Naive thymus-derived CD8-positive, alpha-beta T cell (primary cell): ENCODE measurements at regions not wholly inside any gene's neighbourhood (a gene's known extent, or its start where the extent isn't known, plus 50 kb on each side); places are given as distances from the start of the nearest gene placed in this dataset.

Experiments
- ATAC-seq, 2 donors: fragments of 150-1000 bp; cut with Tn5 transposase in 1 of 2; sonication (Bioruptor Pico), chemical (Tn5 transposase) in 1 of 2; 1 replicate in 1 of 2; 2 replicates in 1 of 2; pipeline ENCODE4 v1.10.0; 2021; ENCODE audit warnings: mild to moderate bottlenecking in 2 of 2, moderate library complexity in 2 of 2
- POLR2A ChIA-PET: fragments of 350-600 bp; sonication (Branson Sonifier 250); formaldehyde crosslinking; loops from one replicate; lab custom pipeline; 2021; ENCODE audit warnings: antibody characterized with exemption; lab: Charles Lee
- DNase-seq, 10 donors: peaks; one replicate each; pipeline versions ENCODE4 v3.0.0 to v3.0.0-alpha.2; 2020 to 2022
- H3K27ac Mint-ChIP-seq, 10 donors: one replicate each; pipeline ENCODE4 v1.8.0; 2020 to 2022; ENCODE audit warnings: mild to moderate bottlenecking in 10 of 10, mixed read lengths in 10 of 10, moderate library complexity in 4 of 10, inconsistent platforms in 1 of 10
- H3K27me3 Mint-ChIP-seq, 5 donors: one replicate each; pipeline ENCODE4 v1.8.0; 2021 to 2022; ENCODE audit warnings: mixed read lengths in 5 of 5
- H3K36me3 Mint-ChIP-seq, 3 donors: one replicate each; pipeline ENCODE4 v1.8.0; 2020 to 2022; ENCODE audit warnings: mixed read lengths in 3 of 3, mild to moderate bottlenecking in 2 of 3, inconsistent platforms in 1 of 3
- H3K4me1 Mint-ChIP-seq, 4 donors: one replicate each; pipeline ENCODE4 v1.8.0; 2021 to 2022; ENCODE audit warnings: mixed read lengths in 4 of 4
- H3K4me3 Mint-ChIP-seq, 10 donors: one replicate each; pipeline ENCODE4 v1.8.0; 2020 to 2022; ENCODE audit warnings: mild to moderate bottlenecking in 10 of 10, mixed read lengths in 10 of 10, moderate library complexity in 6 of 10, inconsistent platforms in 1 of 10
- H3K9me3 Mint-ChIP-seq, 9 donors: one replicate each; pipeline ENCODE4 v1.8.0; 2020 to 2022; ENCODE audit warnings: mixed read lengths in 9 of 9, mild to moderate bottlenecking in 3 of 9, inconsistent platforms in 1 of 9, moderate library complexity in 1 of 9

DNA sequence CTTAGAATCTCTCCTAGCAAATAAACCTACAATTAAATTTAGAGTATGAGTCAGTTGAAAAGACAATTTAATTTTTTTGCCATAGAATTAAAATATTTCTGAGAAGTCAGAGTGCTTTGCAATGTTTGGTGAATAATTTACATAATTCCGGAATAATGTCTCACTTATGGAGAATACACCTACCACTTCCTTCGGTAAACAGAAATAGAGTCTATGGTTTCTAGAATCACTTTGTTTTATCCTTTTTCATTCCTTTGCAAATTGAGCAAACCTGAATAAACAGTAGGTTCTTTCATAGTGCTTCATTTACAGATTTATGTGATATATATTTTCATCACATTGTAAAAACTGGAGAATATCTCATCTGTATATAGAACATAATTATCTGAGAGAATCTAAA lies 211.7 kb downstream of the PMAIP1 start:
- Mint-ChIP-seq H3K27ac (no peak overlapping the region), H3K4me1 (no peaks in the 10 kb centered on the region), H3K27me3 (peaks cover 0 to 4% (median 0%) of the 10 kb centered on the region in 5 donors), H3K36me3 (no peaks in the 10 kb centered on the region), H3K4me3 (no peak overlapping the region), H3K9me3 (peaks cover 0 to 6% (median 0%) of the 10 kb centered on the region in 9 donors)
- POLR2A ChIA-PET = no interaction called here
- no peak for DNase-seq
- no peak for ATAC-seq

DNA sequence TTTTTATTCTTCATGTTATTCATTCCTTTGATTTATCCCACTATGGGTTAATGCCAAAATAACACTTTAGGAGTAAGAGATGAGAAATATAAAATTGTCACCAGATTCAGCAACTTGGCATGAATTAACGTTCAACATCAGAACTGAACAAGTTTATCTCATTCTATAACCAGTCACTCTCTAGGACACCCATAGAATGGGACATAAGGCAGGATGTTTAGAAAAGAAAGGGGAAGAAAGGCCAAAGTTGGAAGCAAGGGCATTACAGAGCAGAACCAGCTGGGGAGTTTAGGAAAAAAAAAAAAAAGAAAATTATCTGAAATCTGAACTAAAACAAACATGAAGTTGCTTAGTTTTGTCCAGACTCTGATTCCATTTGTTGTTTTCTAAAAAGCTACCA lies 211.0 kb downstream of the PMAIP1 start:
- Mint-ChIP-seq H3K36me3 (no peaks in the 10 kb centered on the region), H3K4me3 (no peak overlapping the region), H3K9me3 (no peaks in the 10 kb centered on the region), H3K27ac (no peak overlapping the region), H3K27me3 (peaks cover 0 to 2% (median 0%) of the 10 kb centered on the region in 5 donors), H3K4me1 (no peaks in the 10 kb centered on the region)
- no peak for ATAC-seq
- POLR2A ChIA-PET = no interaction called here
- DNase-seq = no peak

DNA sequence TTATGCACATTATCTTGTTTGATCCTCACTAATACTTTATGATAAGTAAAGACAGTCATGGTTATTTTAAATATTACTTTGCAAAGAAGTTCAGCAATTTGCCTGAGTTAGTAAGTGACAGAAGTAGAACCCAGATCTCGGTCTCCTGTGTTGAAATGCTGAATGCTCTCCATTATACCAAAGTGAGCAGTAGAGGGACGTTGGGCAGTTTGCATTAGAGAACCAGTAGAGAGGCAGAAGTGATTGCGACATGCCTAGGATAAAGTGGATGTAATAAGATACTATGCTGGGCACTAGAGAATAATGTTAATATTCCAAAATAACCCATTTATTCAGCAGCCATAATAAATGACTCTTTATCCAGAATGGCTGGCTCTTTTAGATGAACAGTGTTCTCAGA lies 201.0 kb downstream of the PMAIP1 start:
- no peaks in the 10 kb centered on the region for H3K9me3 Mint-ChIP-seq
- H3K27me3 Mint-ChIP-seq = peaks cover 0 to 5% (median 0%) of the 10 kb centered on the region in 5 donors
- H3K4me3 Mint-ChIP-seq = no peak overlapping the region
- no peaks in the 10 kb centered on the region for H3K36me3 Mint-ChIP-seq
- DNase-seq (no peak), ATAC-seq (no peak)
- POLR2A ChIA-PET = no interaction called here
- no peaks in the 10 kb centered on the region for H3K4me1 Mint-ChIP-seq
- H3K27ac Mint-ChIP-seq = no peak overlapping the region

DNA sequence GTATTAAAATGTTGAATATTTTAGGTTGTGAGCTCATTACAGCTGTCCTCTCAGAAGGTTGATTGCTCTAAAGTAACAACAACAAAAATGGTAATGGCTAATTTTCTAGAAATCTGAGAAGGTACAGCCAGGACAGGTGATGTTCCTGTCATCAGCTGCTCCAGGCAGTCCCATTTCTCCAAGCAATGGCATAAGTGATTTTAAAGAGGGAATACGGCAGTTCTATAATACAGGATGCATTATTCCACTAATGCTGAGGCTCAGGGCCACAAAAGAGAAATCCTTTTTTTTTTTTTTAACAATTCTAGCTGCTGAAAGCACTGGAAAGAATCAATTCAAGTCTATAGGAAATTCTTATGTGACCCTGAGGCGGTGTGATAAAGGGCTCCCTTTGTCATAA lies 199.9 kb downstream of the PMAIP1 start:
- no peak overlapping the region for H3K4me3 Mint-ChIP-seq
- H3K36me3 Mint-ChIP-seq = no peaks in the 10 kb centered on the region
- no peaks in the 10 kb centered on the region for H3K4me1 Mint-ChIP-seq
- no peak overlapping the region for H3K27ac Mint-ChIP-seq
- H3K27me3 Mint-ChIP-seq = peaks cover 0 to 5% (median 0%) of the 10 kb centered on the region in 5 donors
- ATAC-seq = no peak
- peaks cover 0 to under 1% (median 0%) of the 10 kb centered on the region in 9 donors for H3K9me3 Mint-ChIP-seq
- POLR2A ChIA-PET = no interaction called here
- DNase-seq = no peak

DNA sequence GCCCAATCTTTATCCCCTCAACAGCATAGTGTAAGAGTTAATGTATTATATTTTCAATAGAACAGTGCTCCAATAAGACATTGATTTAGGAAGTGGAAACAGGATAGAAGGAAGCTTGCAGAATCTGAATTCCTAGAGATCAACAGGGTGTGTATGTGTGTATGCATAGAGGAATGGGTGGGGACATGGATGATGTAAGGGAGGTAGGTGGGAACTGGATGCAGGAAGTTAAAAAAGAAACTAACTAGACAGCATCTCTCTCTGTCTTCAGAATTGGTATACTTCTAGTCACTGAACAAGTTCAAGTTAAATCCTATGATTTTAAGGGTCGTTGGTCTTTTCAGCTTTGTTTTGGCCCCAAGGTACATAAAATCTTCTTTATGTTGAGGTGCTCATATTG lies 196.6 kb downstream of the PMAIP1 start:
- no peak for ATAC-seq
- no peak overlapping the region for H3K27ac Mint-ChIP-seq

DNA sequence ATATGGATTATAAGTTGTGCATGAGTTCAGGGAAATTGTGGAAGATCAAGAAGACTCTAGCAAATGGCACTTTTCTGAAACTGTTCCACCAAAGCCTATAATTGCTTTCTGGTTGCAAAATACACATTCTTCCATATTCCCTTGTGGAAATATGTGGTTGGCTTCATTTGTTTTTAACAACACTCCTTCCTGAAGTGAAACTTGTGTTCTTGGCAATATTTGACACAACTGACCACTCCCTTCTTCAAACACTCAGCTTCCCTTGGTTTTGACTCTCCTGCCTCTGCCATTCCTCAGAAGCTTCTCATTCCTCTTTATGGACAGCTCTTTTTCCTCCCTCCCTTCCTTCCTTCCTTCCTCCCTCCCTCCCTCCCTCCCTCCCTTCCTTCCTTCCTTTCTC lies 192.3 kb downstream of the PMAIP1 start:
- no peak overlapping the region for H3K27ac Mint-ChIP-seq
- no peaks in the 10 kb centered on the region for H3K36me3 Mint-ChIP-seq
- DNase-seq (no peak), ATAC-seq (no peak)
- H3K4me1 Mint-ChIP-seq = no peaks in the 10 kb centered on the region
- H3K4me3 Mint-ChIP-seq = no peak overlapping the region
- POLR2A ChIA-PET = no interaction called here
- H3K27me3 Mint-ChIP-seq = peaks cover 0 to 1% (median 0%) of the 10 kb centered on the region in 5 donors
- peaks cover 0 to 6% (median 2%) of the 10 kb centered on the region in 9 donors for H3K9me3 Mint-ChIP-seq

More for the DNA sequence above, 196.6 kb downstream of the PMAIP1 start:
- Mint-ChIP-seq H3K36me3 (no peaks in the 10 kb centered on the region), H3K27me3 (peaks cover 0 to 5% (median 1%) of the 10 kb centered on the region in 5 donors), H3K9me3 (peaks cover 0 to 6% (median 2%) of the 10 kb centered on the region in 9 donors), H3K4me1 (no peaks in the 10 kb centered on the region), H3K4me3 (no peak overlapping the region)
- POLR2A ChIA-PET = no interaction called here
- no peak for DNase-seq

DNA sequence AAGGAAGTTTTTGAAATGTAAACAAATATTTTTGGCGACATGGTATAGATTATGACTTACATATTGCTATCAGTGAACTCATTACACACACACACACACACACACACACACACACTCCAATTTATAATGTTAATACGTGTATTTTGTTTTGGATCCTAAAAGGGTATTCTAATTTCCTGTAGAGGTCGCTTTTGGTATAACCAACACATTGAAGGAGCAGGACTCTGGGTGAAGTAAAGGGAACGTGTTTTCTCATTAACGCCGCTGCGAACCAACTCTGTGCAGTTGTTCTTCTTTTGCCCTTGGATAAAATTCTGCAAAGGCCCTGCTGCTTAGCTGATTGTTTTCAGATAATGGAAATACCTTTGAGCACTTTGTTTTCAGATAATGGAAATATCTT lies 190.4 kb downstream of the PMAIP1 start:
- ATAC-seq = no peak
- peaks cover 0 to 1% (median 0%) of the 10 kb centered on the region in 5 donors for H3K27me3 Mint-ChIP-seq
- POLR2A ChIA-PET = no interaction called here
- DNase-seq = no peak
- no peak overlapping the region for H3K27ac Mint-ChIP-seq
- no peak overlapping the region for H3K4me3 Mint-ChIP-seq
- H3K4me1 Mint-ChIP-seq = no peaks in the 10 kb centered on the region
- H3K36me3 Mint-ChIP-seq = no peaks in the 10 kb centered on the region
- peaks cover 0 to 6% (median 2%) of the 10 kb centered on the region in 9 donors for H3K9me3 Mint-ChIP-seq

DNA sequence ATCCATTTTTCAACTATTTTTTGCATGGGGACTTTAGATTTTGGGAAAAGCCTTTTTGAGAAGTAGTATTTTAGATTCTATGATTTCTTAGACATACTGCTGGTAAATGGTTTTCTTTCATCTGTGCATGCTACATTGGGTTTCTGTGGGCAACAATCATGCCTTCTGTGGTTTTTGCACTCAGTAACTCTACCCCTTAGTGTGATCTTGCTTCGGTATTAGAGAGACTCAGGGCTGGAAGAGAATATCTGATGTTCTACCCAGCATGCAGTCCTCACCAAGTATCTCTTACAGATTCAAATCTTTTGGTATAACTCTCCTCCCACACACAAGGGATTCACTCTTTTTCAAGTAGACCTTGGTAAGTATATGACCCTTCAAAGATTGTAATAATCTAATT lies 183.0 kb downstream of the PMAIP1 start:
- Mint-ChIP-seq H3K4me3 (no peak overlapping the region), H3K36me3 (no peaks in the 10 kb centered on the region), H3K27me3 (no peaks in the 10 kb centered on the region), H3K27ac (no peak overlapping the region), H3K4me1 (no peaks in the 10 kb centered on the region), H3K9me3 (no peaks in the 10 kb centered on the region)
- DNase-seq (no peak), ATAC-seq (no peak)
- POLR2A ChIA-PET = no interaction called here

DNA sequence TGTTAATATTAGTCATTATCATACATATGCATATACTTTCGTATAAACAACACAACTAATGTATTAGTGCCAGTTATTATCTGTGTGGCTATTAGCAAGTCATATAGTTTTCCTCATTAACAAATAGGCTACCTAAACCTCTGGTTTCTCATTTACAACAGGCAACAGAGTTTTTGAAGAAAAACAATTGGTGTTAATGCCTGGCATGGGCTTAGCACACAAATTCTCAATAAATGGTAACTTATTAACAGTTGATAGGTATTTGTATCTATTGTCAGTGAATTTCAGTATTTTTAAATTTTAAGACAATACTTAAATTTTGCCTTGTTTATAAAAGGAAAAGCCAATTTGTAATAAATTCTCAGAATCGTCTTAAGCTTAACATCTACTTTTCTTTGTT lies 182.5 kb downstream of the PMAIP1 start:
- ATAC-seq = no peak
- Mint-ChIP-seq H3K4me3 (no peak overlapping the region), H3K27ac (no peak overlapping the region), H3K4me1 (no peaks in the 10 kb centered on the region), H3K27me3 (peaks cover 0 to under 1% (median 0%) of the 10 kb centered on the region in 5 donors), H3K36me3 (no peaks in the 10 kb centered on the region), H3K9me3 (peaks cover 0 to 4% (median 0%) of the 10 kb centered on the region in 9 donors)
- POLR2A ChIA-PET = no interaction called here
- DNase-seq = no peak

DNA sequence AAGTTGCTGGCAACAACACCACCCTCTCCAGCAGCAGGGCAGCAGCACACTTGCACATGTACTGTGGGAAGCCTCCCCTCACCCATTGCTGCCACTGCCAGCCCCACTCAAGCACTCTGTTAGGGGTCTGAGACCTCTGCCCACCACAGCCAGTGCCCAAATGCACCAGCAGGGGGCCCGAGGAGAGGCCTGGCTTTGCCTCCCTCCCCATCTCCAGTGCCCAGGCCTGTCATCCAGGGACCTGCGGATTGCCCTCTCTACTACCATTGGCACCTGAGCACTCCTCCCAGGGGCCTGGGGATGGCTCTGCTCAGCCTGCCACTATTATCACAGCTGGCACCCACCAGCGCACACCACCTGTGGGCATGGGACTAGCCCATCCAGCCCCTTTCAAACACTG lies 175.7 kb downstream of the PMAIP1 start:
- Mint-ChIP-seq H3K4me1 (no peaks in the 10 kb centered on the region), H3K36me3 (peaks cover 0 to 9% (median 0%) of the 10 kb centered on the region in 3 donors)
- no peak for ATAC-seq

DNA sequence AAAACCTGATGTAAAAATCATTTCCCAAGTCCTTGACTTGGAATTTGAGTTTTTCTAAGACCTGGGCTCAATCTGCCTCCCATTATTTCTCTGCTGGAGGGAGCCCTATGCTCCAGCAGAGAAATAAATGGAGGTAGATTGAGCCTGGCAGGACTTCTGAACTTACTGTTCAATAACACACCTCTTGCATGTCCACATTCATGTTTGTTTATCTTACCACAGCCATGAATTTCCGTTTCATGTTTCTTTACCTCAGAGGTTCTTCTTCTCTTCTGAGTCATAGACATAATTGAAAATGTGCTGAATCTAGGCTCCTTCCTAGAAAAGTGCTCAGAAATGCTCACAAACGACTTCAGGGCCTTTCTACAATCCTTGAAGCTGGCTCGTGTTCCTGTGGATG lies 170.8 kb downstream of the PMAIP1 start:
- H3K4me1 Mint-ChIP-seq = no peaks in the 10 kb centered on the region
- H3K27ac Mint-ChIP-seq = no peak overlapping the region
- peaks cover 0 to 20% (median 2%) of the 10 kb centered on the region in 9 donors for H3K9me3 Mint-ChIP-seq
- POLR2A ChIA-PET = no interaction called here
- ATAC-seq (no peak), DNase-seq (no peak)
- H3K36me3 Mint-ChIP-seq = no peaks in the 10 kb centered on the region
- H3K4me3 Mint-ChIP-seq = no peak overlapping the region
- H3K27me3 Mint-ChIP-seq = peaks cover 0 to 2% (median under 1%) of the 10 kb centered on the region in 5 donors

More for the DNA sequence above, 175.7 kb downstream of the PMAIP1 start:
- H3K27ac Mint-ChIP-seq = no peak overlapping the region
- POLR2A ChIA-PET = no interaction called here
- H3K4me3 Mint-ChIP-seq = no peak overlapping the region
- H3K27me3 Mint-ChIP-seq = peaks cover 0 to 7% (median 3%) of the 10 kb centered on the region in 5 donors
- H3K9me3 Mint-ChIP-seq = peaks cover 0 to 30% (median 11%) of the 10 kb centered on the region in 9 donors
- peak in 1 of 10 donors; percentile 38 for DNase-seq

DNA sequence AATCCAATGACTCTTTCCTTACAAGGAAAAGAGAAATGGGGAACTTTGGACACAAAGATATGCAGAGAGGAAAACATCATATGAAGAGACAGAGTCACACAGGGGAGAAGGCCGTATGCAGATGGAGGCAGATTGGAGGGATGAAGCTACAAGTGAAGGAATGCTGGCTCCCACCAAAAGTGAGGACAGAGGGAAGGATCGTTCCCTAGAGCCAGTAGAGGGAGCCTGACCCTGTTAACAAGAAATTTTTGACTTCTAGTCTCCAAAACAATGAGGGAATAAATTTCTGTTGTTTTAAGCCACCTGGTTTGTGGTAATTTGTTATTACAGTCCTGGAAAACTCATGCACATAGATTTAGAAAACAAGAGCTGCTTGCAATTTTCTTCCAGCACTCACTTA lies 169.3 kb downstream of the PMAIP1 start:
- DNase-seq = no peak
- POLR2A ChIA-PET = no interaction called here
- Mint-ChIP-seq H3K4me1 (no peaks in the 10 kb centered on the region), H3K9me3 (peaks cover 0 to 20% (median 2%) of the 10 kb centered on the region in 9 donors), H3K27ac (no peak overlapping the region), H3K4me3 (no peak overlapping the region), H3K36me3 (no peaks in the 10 kb centered on the region), H3K27me3 (peaks cover 0 to 8% (median 2%) of the 10 kb centered on the region in 5 donors)
- no peak for ATAC-seq

DNA sequence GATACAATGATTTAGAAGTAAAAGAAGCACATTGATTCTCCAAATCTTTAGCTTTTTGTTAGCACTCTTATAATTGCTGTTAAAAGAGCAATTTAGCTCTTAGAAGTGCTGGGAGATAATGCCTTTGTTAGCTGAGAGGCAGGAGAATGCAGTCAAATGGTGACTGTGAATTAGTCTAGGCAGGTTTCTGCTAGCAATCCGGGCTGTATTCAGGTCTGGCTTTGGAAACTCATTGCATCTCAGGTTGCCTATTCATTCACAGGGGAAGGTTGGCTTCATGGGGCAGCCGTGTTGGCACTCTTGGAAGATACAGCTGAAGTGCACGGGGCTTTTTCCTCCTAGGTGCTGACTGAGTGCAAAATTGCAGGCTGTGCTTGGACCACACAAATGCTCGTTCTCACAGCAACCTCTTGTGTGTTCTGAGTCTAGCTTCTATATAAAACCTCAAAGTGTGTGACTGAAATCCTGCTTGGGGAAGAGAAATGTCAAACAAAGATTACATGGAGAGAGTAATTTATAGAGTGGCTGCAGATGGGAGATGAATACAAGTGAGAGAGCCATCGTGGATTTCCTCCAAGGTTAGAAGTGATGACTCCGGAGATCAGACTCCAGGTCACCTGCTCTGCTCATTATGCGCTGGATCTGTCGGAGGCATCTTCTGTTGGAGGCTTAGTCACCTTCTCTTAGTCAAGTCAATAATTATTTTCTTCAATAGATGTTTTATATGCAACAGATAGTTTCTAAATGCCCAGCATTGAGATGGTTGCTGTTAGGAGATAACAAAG lies 167.8 kb downstream of the PMAIP1 start:
- H3K4me3 Mint-ChIP-seq = no peak overlapping the region
- DNase-seq (no peak), ATAC-seq (no peak)
- peaks cover 0 to 20% (median 2%) of the 10 kb centered on the region in 9 donors for H3K9me3 Mint-ChIP-seq
- no peak overlapping the region for H3K27ac Mint-ChIP-seq
- H3K4me1 Mint-ChIP-seq = no peaks in the 10 kb centered on the region
- POLR2A ChIA-PET = no interaction called here
- peaks cover 0 to 9% (median 2%) of the 10 kb centered on the region in 5 donors for H3K27me3 Mint-ChIP-seq
- no peaks in the 10 kb centered on the region for H3K36me3 Mint-ChIP-seq
